Ovary (tissue), 7 donors: ENCODE measurements at regions not wholly inside any gene's neighbourhood (a gene's known extent, or its start where the extent isn't known, plus 50 kb on each side); places are given as distances from the start of the nearest gene placed in this dataset.

ENCODE experiments used
- DNase-seq, 5 donors: peaks; one replicate each; pipeline ENCODE4 v3.0.0-alpha.2; 2019 to 2020
- H3K27ac ChIP-seq, 2 donors: fragments of 200-600 bp; one replicate each; pipeline versions ENCODE4 v1.5.1 to v1.8.0; 2019 to 2022
- H3K27me3 ChIP-seq: fragments of 200-600 bp; one replicate; pipeline ENCODE4 v1.8.0; 2022
- H3K36me3 ChIP-seq: fragments of 200-600 bp; sonication (generic); one replicate; pipeline ENCODE4 v1.5.1; 2019
- H3K4me1 ChIP-seq: one replicate; pipeline ENCODE4 v1.8.1; 2013; ENCODE audit warnings: mild to moderate bottlenecking, moderate library complexity; ENCODE audit not compliant: insufficient read depth
- H3K4me3 ChIP-seq: fragments of 200-600 bp; sonication (generic); one replicate; pipeline ENCODE4 v1.5.1; 2017
- H3K9me3 ChIP-seq, 2 donors: fragments of 200-600 bp in 1 of 2; sonication (generic) in 1 of 2; one replicate each; pipeline versions ENCODE4 v1.5.1 to v1.8.1; 2013 to 2019; ENCODE audit warnings: mild to moderate bottlenecking in 1 of 2, moderate library complexity in 1 of 2
- CTCF ChIP-seq, 3 donors: fragments of 450-650 bp in 2 of 3; fragments of 200-600 bp in 1 of 3; IDR thresholded peaks; one replicate each; pipeline versions ENCODE4 v1.5.1 to v1.8.0; 2016 to 2022; ENCODE audit warnings: antibody characterized with exemption in 3 of 3, mild to moderate bottlenecking in 1 of 3
- EP300 ChIP-seq: sonication (generic); formaldehyde crosslinking; IDR thresholded peaks from one replicate; pipeline ENCODE4 v1.6.1; 2017; ENCODE audit warnings: antibody characterized with exemption
- POLR2A ChIP-seq: fragments of 450-650 bp; IDR thresholded peaks from one replicate; pipeline ENCODE4 v1.6.1; 2017; ENCODE audit warnings: antibody characterized with exemption, mild to moderate bottlenecking, moderate library complexity
- WGBS, 3 donors: extraction: QIAGEN DNeasy Blood & Tissue Kit in 1 of 3; methylation state at CpG; one replicate each; pipeline versions ENCODE4 v1.1.5 to v1.1.7; 2013 to 2017; 5-methylcytosine and 5-hydroxymethylcytosine counted together
- intact Hi-C, 4 donors: fragments of 100-400 bp; cut with DNase I; formaldehyde crosslinking; loops; one replicate each; pipeline versions ENCODE4 v1.11.0 to v1.15.1; 2022 to 2023
- donor health status: DM: no; HTN: no; CAD: no; lungs with moderate emphysema.
- donor health status: DM: no; HTN: no; CAD: no.
- donor health status: Bipolar disorder and iron deficiency.
- donor health status: DM: no; HTN: no; CAD: no.
- donor health status: DM: yes; HTN: yes; CAD: no.

GRCh38 chr1:232428036-232428645, 201.8 kb downstream of the SIPA1L2 start:
- no peak overlapping the region for H3K27ac ChIP-seq
- TF ChIP-seq CTCF (IDR thresholded peaks at IDR 0.05) (no peak), POLR2A (no peak), EP300 (no peak)
- no peak overlapping the region for H3K4me3 ChIP-seq
- 52 to 61% (median 55%) methylated on average over 3 of the region's 3 CpGs for WGBS, 3 donors
- intact Hi-C loops = no loop called here
- DNase-seq = no peak
- H3K36me3 ChIP-seq = no peaks in the 10 kb centered on the region
- H3K9me3 ChIP-seq = no peaks in the 10 kb centered on the region
- no peaks in the 10 kb centered on the region for H3K27me3 ChIP-seq
- H3K4me1 ChIP-seq = no peaks in the 10 kb centered on the region

GRCh38 chr1:232426801-232427200, 203.1 kb downstream of the SIPA1L2 start:
- TF ChIP-seq CTCF (IDR thresholded peaks at IDR 0.05) (no peak), EP300 (no peak), POLR2A (no peak)
- DNase-seq = no peak
- H3K4me1 ChIP-seq = no peaks in the 10 kb centered on the region
- H3K27me3 ChIP-seq = no peaks in the 10 kb centered on the region
- H3K27ac ChIP-seq = no peak overlapping the region
- no peaks in the 10 kb centered on the region for H3K36me3 ChIP-seq
- no peak overlapping the region for H3K4me3 ChIP-seq
- no peaks in the 10 kb centered on the region for H3K9me3 ChIP-seq
- intact Hi-C loops = no loop called here

- Histone ChIP-seq H3K4me1 (no peaks in the 10 kb centered on the region), H3K27ac (no peak overlapping the region), H3K9me3 (no peaks in the 10 kb centered on the region), H3K36me3 (no peaks in the 10 kb centered on the region), H3K27me3 (no peaks in the 10 kb centered on the region), H3K4me3 (no peak overlapping the region)
- TF ChIP-seq CTCF (IDR thresholded peaks at IDR 0.05) = no peak
- no peak for TF ChIP-seq POLR2A
- no peak for TF ChIP-seq EP300
- DNase-seq = no peak
- intact Hi-C loops = no loop called here
- 94 to 95% (median 94%) methylated on average over 15 of the region's 15 CpGs for WGBS, 3 donors
Measured at GRCh38 chr1:232425421-232425820, 204.5 kb downstream of the SIPA1L2 start.

DNA sequence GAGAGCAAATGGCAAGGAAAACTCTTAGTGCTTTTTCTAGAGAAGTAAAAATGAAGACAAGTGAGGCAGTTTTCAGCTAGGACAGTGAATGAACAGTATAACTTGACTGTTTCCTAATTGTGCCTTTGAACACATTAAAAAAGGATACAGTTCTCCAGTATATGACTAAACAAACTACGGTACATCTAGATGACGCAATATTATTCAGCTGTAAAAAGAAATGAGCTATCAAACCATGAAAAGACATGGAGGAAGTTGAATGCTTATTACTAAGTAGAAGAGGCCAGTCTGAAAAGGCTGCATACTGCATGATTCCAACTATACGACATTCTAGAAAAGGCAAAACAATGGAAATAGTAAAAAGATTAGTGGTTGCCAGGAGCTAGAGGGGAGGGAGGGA, 206.3 kb downstream of the SIPA1L2 start:
- no peak overlapping the region for H3K27ac ChIP-seq
- DNase-seq = no peak
- H3K27me3 ChIP-seq = no peaks in the 10 kb centered on the region
- H3K9me3 ChIP-seq = no peaks in the 10 kb centered on the region
- no peak for TF ChIP-seq EP300
- TF ChIP-seq POLR2A = no peak
- no peak for TF ChIP-seq CTCF (IDR thresholded peaks at IDR 0.05)
- intact Hi-C loops = no loop called here
- WGBS, 3 donors = 54 to 88% (median 78%) methylated on average over 3 of the region's 3 CpGs
- H3K4me1 ChIP-seq = no peaks in the 10 kb centered on the region
- no peaks in the 10 kb centered on the region for H3K36me3 ChIP-seq
- H3K4me3 ChIP-seq = no peak overlapping the region
